HL-60/S4 treated with retinoic acid at 250 ng/mL for 4 days and 3 days (cell line): ENCODE measurements at regions not wholly inside any gene's neighbourhood (a gene's known extent, or its start where the extent isn't known, plus 50 kb on each side); places are given as distances from the start of the nearest gene placed in this dataset.

ENCODE experiments used
- in situ Hi-C: fragments of 300-500 bp; cut with MboI; formaldehyde crosslinking; loops from 2 replicates; pipeline ENCODE4 v1.7.0; 2022; ENCODE audit warnings: low sequenced_read_pairs

GRCh38 chr2:147712051-147712450, 132.8 kb upstream of the ACVR2A start:
- in situ Hi-C loops: no loop called here

- in situ Hi-C loops: no loop called here
Observed at GRCh38 chr2:147711031-147711430, 133.8 kb upstream of the ACVR2A start.

- in situ Hi-C loops: no loop called here
Observed at GRCh38 chr2:147709655-147710054, 135.2 kb upstream of the ACVR2A start.

- in situ Hi-C loops: no loop called here
Observed at GRCh38 chr2:147703171-147703570, 141.7 kb upstream of the ACVR2A start.

GRCh38 chr2:147698166-147698565, 146.7 kb upstream of the ACVR2A start:
- in situ Hi-C loops: no loop called here

- in situ Hi-C loops: no loop called here
Observed at GRCh38 chr2:147696426-147696825, 148.4 kb upstream of the ACVR2A start.

GRCh38 chr2:147689220-147689909, 155.5 kb upstream of the ACVR2A start:
- in situ Hi-C loops: no loop called here

GRCh38 chr2:147688242-147688641, 156.6 kb upstream of the ACVR2A start:
- in situ Hi-C loops: no loop called here

GRCh38 chr2:147686365-147686764, 158.5 kb upstream of the ACVR2A start:
- in situ Hi-C loops: no loop called here

GRCh38 chr2:147684903-147685302, 159.9 kb upstream of the ACVR2A start:
- in situ Hi-C loops: no loop called here

- in situ Hi-C loops: no loop called here
Observed at GRCh38 chr2:147683380-147683779, 161.4 kb upstream of the ACVR2A start.

- in situ Hi-C loops: no loop called here
Observed at GRCh38 chr2:147681093-147681492, 163.7 kb upstream of the ACVR2A start.

- in situ Hi-C loops: no loop called here
Observed at GRCh38 chr2:147679955-147680531, 164.8 kb upstream of the ACVR2A start.

GRCh38 chr2:147679191-147679954, 165.5 kb upstream of the ACVR2A start:
- in situ Hi-C loops: no loop called here

- in situ Hi-C loops: no loop called here
Observed at GRCh38 chr2:147665105-147665504, 179.7 kb upstream of the ACVR2A start.

- in situ Hi-C loops: no loop called here
Observed at GRCh38 chr2:147663962-147664361, 180.9 kb upstream of the ACVR2A start.

- in situ Hi-C loops: no loop called here
Observed at GRCh38 chr2:147663153-147663961, 181.5 kb upstream of the ACVR2A start.

- in situ Hi-C loops: no loop called here
Observed at GRCh38 chr2:147662221-147662620, 182.6 kb upstream of the ACVR2A start.

GRCh38 chr2:147660680-147661079, 184.1 kb upstream of the ACVR2A start:
- in situ Hi-C loops: no loop called here

GRCh38 chr2:147659051-147659450, 185.8 kb upstream of the ACVR2A start:
- in situ Hi-C loops: no loop called here
